Heart left ventricle (tissue), 16 donors: ENCODE measurements at regions not wholly inside any gene's neighbourhood (a gene's known extent, or its start where the extent isn't known, plus 50 kb on each side); places are given as distances from the start of the nearest gene placed in this dataset.

Experiments used
- ATAC-seq, 4 donors: fragments of 200-7000 bp; cut with Tn5 transposase; one replicate each; pipeline ENCODE4 v1.9.1; 2020 to 2022; ENCODE audit warnings: moderate library complexity in 4 of 4, mild to moderate bottlenecking in 3 of 4, moderate number of reproducible peaks in 1 of 4
- DNase-seq, 5 donors: peaks; one replicate each; pipeline ENCODE4 v3.0.0-alpha.2; 2020
- H3K27ac ChIP-seq, 12 donors: fragments of 200-600 bp; sonication (generic) in 4 of 12; one replicate each; pipeline versions ENCODE4 v1.5.0 to v1.8.0; 2016 to 2022; ENCODE audit warnings: mild to moderate bottlenecking in 2 of 12
- H3K27me3 ChIP-seq, 9 donors: fragments of 200-600 bp; sonication (generic) in 2 of 9; one replicate each; pipeline versions ENCODE4 v1.5.1 to v1.8.0; 2016 to 2022; ENCODE audit warnings: mild to moderate bottlenecking in 3 of 9
- H3K36me3 ChIP-seq, 9 donors: fragments of 200-600 bp; sonication (generic) in 2 of 9; one replicate each; pipeline versions ENCODE4 v1.5.0 to v1.8.0; 2018 to 2022; ENCODE audit warnings: mild to moderate bottlenecking in 2 of 9
- H3K4me1 ChIP-seq, 12 donors: fragments of 200-600 bp; sonication (generic) in 4 of 12; one replicate each; pipeline versions ENCODE4 v1.5.0 to v1.8.0; 2016 to 2022; ENCODE audit warnings: mild to moderate bottlenecking in 3 of 12
- H3K4me3 ChIP-seq, 12 donors: fragments of 200-600 bp; sonication (generic) in 4 of 12; one replicate each; pipeline versions ENCODE4 v1.5.0 to v1.8.0; 2017 to 2022; ENCODE audit warnings: mild to moderate bottlenecking in 9 of 12, moderate library complexity in 4 of 12
- H3K9me3 ChIP-seq, 12 donors: fragments of 200-600 bp; sonication (generic) in 4 of 12; one replicate each; pipeline versions ENCODE4 v1.5.0 to v1.8.0; 2016 to 2022; ENCODE audit warnings: mild to moderate bottlenecking in 1 of 12
- POLR2A ChIP-seq, 2 donors: fragments of 450-650 bp; IDR thresholded peaks; one replicate each; pipeline ENCODE4 v1.6.1; 2017; ENCODE audit warnings: antibody characterized with exemption in 2 of 2, mild to moderate bottlenecking in 2 of 2, moderate library complexity in 2 of 2
- WGBS, 4 donors: extraction: QIAGEN DNeasy Blood & Tissue Kit in 2 of 4; methylation state at CpG; one replicate each; pipeline versions ENCODE4 v1.1.5 to v1.1.7; 2013 to 2018; 5-methylcytosine and 5-hydroxymethylcytosine counted together
- intact Hi-C, 10 donors: fragments of 100-400 bp; cut with DNase I; formaldehyde crosslinking; loops; one replicate each; pipeline versions ENCODE4 v1.11.1 to v1.14.2; 2022
- TF ChIP-seq, protein P1 (sequence below), 12 donors: fragments of 200-600 bp; sonication (generic) in 4 of 12; IDR thresholded peaks; one replicate each; pipeline versions ENCODE4 v1.5.0 to v1.8.0; 2018 to 2022; ENCODE audit warnings: antibody characterized with exemption in 12 of 12, mild to moderate bottlenecking in 5 of 12
- donor health status: ischemic (EF 13 %, LVEDD 7.1; RV severe dilation, severe dysfunction).
- donor health status: healthy with polysubstance abuse.
- donor health status: DM: no; HTN: yes; CAD: no.
- donor health status: DM: no; HTN: no; CAD: no.
- donor health status: ischemic (EF 25% LVEDD 6.9; RV normal size, moderate dysfunction).
- donor health status: ischemic (EF 25% LVEDD 5.7; RV mildly dilated, moderate dysfunction).
- donor health status: healthy.
- donor health status: DM: yes; HTN: yes; CAD: no.
- donor health status: ischemic (EF 35%, LVEDD 5.7; RV mildly dilated, moderate dysfunction).
- donor health status: nonischemic (EF 11% LVEDD 7.7; RV severe dilation, severe dysfunction).
- donor health status: DM: yes; HTN: yes; CAD: no.
- donor health status: PGD.
- donor health status: ischemic (EF 29% LVEDD 5.4; RV normal size, mild dysfunction).
- donor health status: nonischemic (EF 23%, LVEDD 6.1; RV moderate dilation, normal function).

DNA sequence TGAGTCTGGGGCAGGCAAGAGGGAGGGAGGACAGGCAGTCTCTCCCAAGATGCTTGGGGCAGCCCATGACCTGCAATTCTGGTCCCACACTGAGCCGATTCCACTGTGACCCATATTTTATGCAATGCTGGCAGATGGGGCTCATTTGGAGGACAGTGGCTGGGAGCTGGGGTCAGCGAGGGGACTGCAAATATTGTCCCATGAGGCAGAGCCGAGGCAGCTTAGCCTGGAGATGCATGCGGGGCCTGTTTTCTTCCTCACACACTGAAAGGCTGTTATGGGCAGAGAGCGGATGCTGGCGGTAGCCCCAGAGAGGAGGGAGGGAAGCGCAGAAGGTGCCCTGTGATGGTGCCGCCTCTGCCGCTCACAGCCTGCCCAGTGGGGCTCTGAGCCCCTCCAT lies 128.5 kb upstream of the POU3F1 start:
- 76 to 86% (median 80%) methylated on average over 9 of the region's 9 CpGs for WGBS, 4 donors
- Histone ChIP-seq H3K27me3 (peaks cover 0 to 8% (median 0%) of the 10 kb centered on the region in 9 donors), H3K4me1 (peaks cover 0 to 7% (median 0%) of the 10 kb centered on the region in 12 donors), H3K36me3 (no peaks in the 10 kb centered on the region), H3K4me3 (no peak overlapping the region), H3K27ac (no peak overlapping the region), H3K9me3 (no peaks in the 10 kb centered on the region)
- DNase-seq: no peak
- intact Hi-C loops: no loop called here
- TF ChIP-seq POLR2A (IDR thresholded peaks at IDR 0.05): no peak
- TF ChIP-seq, protein P1, sequence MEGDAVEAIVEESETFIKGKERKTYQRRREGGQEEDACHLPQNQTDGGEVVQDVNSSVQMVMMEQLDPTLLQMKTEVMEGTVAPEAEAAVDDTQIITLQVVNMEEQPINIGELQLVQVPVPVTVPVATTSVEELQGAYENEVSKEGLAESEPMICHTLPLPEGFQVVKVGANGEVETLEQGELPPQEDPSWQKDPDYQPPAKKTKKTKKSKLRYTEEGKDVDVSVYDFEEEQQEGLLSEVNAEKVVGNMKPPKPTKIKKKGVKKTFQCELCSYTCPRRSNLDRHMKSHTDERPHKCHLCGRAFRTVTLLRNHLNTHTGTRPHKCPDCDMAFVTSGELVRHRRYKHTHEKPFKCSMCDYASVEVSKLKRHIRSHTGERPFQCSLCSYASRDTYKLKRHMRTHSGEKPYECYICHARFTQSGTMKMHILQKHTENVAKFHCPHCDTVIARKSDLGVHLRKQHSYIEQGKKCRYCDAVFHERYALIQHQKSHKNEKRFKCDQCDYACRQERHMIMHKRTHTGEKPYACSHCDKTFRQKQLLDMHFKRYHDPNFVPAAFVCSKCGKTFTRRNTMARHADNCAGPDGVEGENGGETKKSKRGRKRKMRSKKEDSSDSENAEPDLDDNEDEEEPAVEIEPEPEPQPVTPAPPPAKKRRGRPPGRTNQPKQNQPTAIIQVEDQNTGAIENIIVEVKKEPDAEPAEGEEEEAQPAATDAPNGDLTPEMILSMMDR (IDR thresholded peaks at IDR 0.05): no peak
- ATAC-seq: no peak

DNA sequence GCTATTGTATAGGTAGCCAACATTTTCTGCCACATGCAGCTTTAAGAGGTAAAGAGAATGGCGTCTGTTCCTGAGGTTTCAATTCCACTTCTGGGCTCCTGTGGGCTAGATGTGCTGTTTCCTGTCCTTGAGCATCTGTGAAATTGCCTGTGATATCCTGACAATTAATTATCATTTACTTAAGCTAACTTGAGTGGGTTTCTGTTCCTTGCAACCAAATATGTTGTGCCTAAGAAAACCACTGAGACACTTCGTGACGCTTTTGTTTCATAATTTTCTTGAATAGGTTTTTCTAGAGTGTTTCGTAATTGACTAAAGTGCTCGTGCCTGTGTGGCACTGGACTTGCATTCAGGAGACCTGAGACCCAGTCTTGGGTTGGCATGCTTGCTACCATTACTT lies 127.3 kb upstream of the POU3F1 start:
- intact Hi-C loops: no loop called here
- DNase-seq (no peak), ATAC-seq (no peak)
- H3K9me3 ChIP-seq: no peaks in the 10 kb centered on the region
- H3K27ac ChIP-seq: no peak overlapping the region
- no peak overlapping the region for H3K4me3 ChIP-seq
- TF ChIP-seq, protein P1 (IDR thresholded peaks at IDR 0.05): no peak
- TF ChIP-seq POLR2A (IDR thresholded peaks at IDR 0.05): no peak
- no peaks in the 10 kb centered on the region for H3K4me1 ChIP-seq
- H3K36me3 ChIP-seq: no peaks in the 10 kb centered on the region
- peaks cover 0 to under 1% (median 0%) of the 10 kb centered on the region in 9 donors for H3K27me3 ChIP-seq
- 74 to 83% (median 80%) methylated on average over 5 of the region's 5 CpGs for WGBS, 4 donors

DNA sequence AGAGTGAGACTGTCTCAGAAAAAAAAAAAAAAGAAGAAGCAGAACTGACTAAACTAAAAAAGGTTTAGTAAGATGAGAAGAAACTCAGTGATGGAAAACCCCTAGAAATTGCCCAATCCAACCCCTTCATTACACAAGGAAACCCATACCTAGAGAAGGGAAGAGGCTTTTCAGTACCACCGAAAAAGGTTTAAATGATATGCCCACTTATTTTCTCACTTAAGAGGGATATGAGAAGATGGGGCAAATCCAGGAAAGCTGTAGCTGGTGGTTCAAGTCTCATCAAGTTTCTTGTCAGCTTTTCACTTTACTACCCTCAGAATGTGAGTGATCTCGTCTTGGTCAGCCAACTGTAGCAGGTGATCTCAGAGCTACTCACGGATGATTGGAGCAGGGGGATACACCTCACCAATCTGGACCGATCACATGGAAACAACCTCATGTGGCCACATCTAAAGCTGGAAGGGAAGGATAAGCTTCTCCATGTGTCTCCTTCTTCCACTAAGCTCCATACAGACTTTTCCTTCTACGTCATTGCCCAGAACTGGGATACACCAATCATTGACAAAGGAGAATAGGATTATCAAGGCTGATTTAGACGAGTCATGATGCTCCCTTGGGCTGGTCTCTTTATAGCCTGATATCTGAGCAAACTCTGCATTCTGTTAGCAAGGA lies 126.7 kb upstream of the POU3F1 start:
- no peak for DNase-seq
- H3K36me3 ChIP-seq: no peaks in the 10 kb centered on the region
- no peak for TF ChIP-seq POLR2A (IDR thresholded peaks at IDR 0.05)
- TF ChIP-seq, protein P1 (IDR thresholded peaks at IDR 0.05): no peak
- H3K4me1 ChIP-seq: no peaks in the 10 kb centered on the region
- no peaks in the 10 kb centered on the region for H3K27me3 ChIP-seq
- intact Hi-C loops: no loop called here
- WGBS, 4 donors: 82 to 91% (median 83%) methylated on average over 6 of the region's 6 CpGs
- H3K9me3 ChIP-seq: no peaks in the 10 kb centered on the region
- ATAC-seq: no peak
- H3K27ac ChIP-seq: no peak overlapping the region
- no peak overlapping the region for H3K4me3 ChIP-seq

DNA sequence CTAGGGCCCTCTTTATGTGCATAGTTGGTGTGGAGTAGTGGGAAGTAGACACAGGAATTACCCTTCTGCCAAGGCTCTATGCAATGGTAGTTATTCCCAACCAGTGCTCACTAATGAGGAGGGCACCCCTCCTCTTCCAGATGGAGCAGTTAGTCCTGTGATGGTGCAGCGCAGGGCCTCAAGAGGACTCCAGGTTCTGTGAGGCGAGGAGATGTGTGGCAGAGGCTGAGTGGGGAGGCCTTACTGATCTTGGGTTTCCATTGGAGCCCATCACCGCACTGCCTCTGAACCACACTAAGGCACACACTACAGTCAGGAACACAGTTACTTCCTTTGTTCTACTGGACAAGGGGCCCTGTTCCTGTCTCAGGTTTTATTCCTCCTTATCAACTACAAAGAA lies 122.5 kb upstream of the POU3F1 start:
- Histone ChIP-seq H3K27ac (no peak overlapping the region), H3K4me3 (no peak overlapping the region), H3K36me3 (no peaks in the 10 kb centered on the region), H3K4me1 (no peaks in the 10 kb centered on the region), H3K9me3 (no peaks in the 10 kb centered on the region), H3K27me3 (peaks cover 0 to 9% (median 0%) of the 10 kb centered on the region in 9 donors)
- no peak for TF ChIP-seq POLR2A (IDR thresholded peaks at IDR 0.05)
- TF ChIP-seq, protein P1 (IDR thresholded peaks at IDR 0.05): no peak
- DNase-seq (no peak), ATAC-seq (no peak)
- intact Hi-C loops: no loop called here
- WGBS, 4 donors: 87 to 92% (median 90%) methylated on average over 3 of the region's 3 CpGs
